PC-3 (cell line): ENCODE measurements at regions not wholly inside any gene's neighbourhood (a gene's known extent, or its start where the extent isn't known, plus 50 kb on each side); places are given as distances from the start of the nearest gene placed in this dataset.

Source experiments
- ATAC-seq: fragments of 200-7000 bp; cut with Tn5 transposase; 2 replicates; pipeline ENCODE4 v1.9.1; 2020; ENCODE audit warnings: mild to moderate bottlenecking, moderate library complexity
- BruUV-seq: library from RNA; stranded (reverse); fragments of 400-500 nt; replicated peaks from 2 replicates; lab custom pipeline; 2021; lab: Mats Ljungman, UMichigan
- CTCF ChIA-PET: fragments of 300-600 bp; sonication (Branson Sonifier 250); formaldehyde crosslinking; loops from one replicate; lab custom pipeline; 2022; ENCODE audit warnings: antibody characterized with exemption; lab: Charles Lee
- POLR2A ChIA-PET: fragments of 300-600 bp; sonication (Branson Sonifier 250); formaldehyde crosslinking; loops from one replicate; lab custom pipeline; 2022; ENCODE audit warnings: antibody characterized with exemption; ENCODE audit not compliant: unreplicated experiment; lab: Charles Lee
- DNase-seq: peaks from one replicate; pipeline ENCODE4 v3.0.0-alpha.2; 2015
- H2AFZ ChIP-seq: fragments of 300-600 bp; sonication (generic); 2 replicates; pipeline ENCODE4 v1.6.0; 2016; ENCODE audit warnings: antibody characterized with exemption, low read length
- H3F3A ChIP-seq: fragments of 300-600 bp; sonication (generic); one replicate; pipeline ENCODE4 v1.6.0; 2017; ENCODE audit warnings: antibody characterized with exemption, low read length, control low read depth, mild to moderate bottlenecking; ENCODE audit not compliant: unreplicated experiment
- H3K27ac ChIP-seq: fragments of 300-600 bp; sonication (generic); 2 replicates; pipeline ENCODE4 v1.5.1; 2016; ENCODE audit warnings: mild to moderate bottlenecking, low read length
- H3K27me3 ChIP-seq: fragments of 300-600 bp; sonication (generic); 2 replicates; pipeline ENCODE4 v1.6.1; 2016; ENCODE audit warnings: low read length, mixed read lengths
- H3K36me3 ChIP-seq: fragments of 300-600 bp; sonication (generic); 2 replicates; pipeline ENCODE4 v1.6.1; 2016; ENCODE audit warnings: low read depth, mixed run types, low read length, mixed read lengths
- H3K4me1 ChIP-seq: fragments of 300-600 bp; sonication (generic); 2 replicates; pipeline ENCODE4 v1.5.1; 2016; ENCODE audit warnings: low read length; ENCODE audit not compliant: insufficient read depth
- H3K4me2 ChIP-seq: fragments of 300-600 bp; sonication (generic); 2 replicates; pipeline ENCODE4 v1.6.0; 2016; ENCODE audit warnings: low read length
- H3K4me3 ChIP-seq: fragments of 300-600 bp; sonication (generic); 2 replicates; pipeline ENCODE4 v1.5.1; 2016; ENCODE audit warnings: mild to moderate bottlenecking, low read length, mixed read lengths
- H3K79me2 ChIP-seq: fragments of 300-600 bp; sonication (generic); 2 replicates; pipeline ENCODE4 v1.6.1; 2017; ENCODE audit warnings: low read length, mixed read lengths
- H3K9ac ChIP-seq: fragments of 300-600 bp; sonication (generic); 2 replicates; pipeline ENCODE4 v1.6.0; 2016; ENCODE audit warnings: mild to moderate bottlenecking, low read length
- H3K9me2 ChIP-seq: fragments of 300-600 bp; sonication (generic); replicated peaks from 2 replicates; pipeline ENCODE4 v1.6.1; 2016; ENCODE audit warnings: mixed run types, low read length, mixed read lengths
- H3K9me3 ChIP-seq: fragments of 300-600 bp; sonication (generic); 2 replicates; pipeline ENCODE4 v1.6.1; 2016; ENCODE audit warnings: low read length, mixed read lengths
- H4K20me1 ChIP-seq: fragments of 300-600 bp; sonication (generic); 2 replicates; pipeline ENCODE4 v1.6.1; 2016; ENCODE audit warnings: low read length, mixed read lengths
- EZH2 ChIP-seq: fragments of 300-600 bp; sonication (generic); IDR thresholded peaks from one replicate; pipeline ENCODE4 v1.6.1; 2017; ENCODE audit warnings: antibody characterized with exemption, mild to moderate bottlenecking, low read length; ENCODE audit not compliant: unreplicated experiment
- EZH2phosphoT487 ChIP-seq: fragments of 300-600 bp; sonication (generic); IDR thresholded peaks from 2 replicates; pipeline ENCODE4 v1.6.1; 2018; ENCODE audit warnings: mild to moderate bottlenecking, antibody characterized with exemption, low read length, borderline replicate concordance
- intact Hi-C: fragments of 100-400 bp; cut with micrococcal nuclease; formaldehyde crosslinking; loops from 2 replicates; pipeline ENCODE4 v1.9.0; 2023
- TF ChIP-seq, protein P1 (sequence below): fragments of 300-600 bp; sonication (generic); conservative IDR thresholded peaks from 2 replicates; pipeline ENCODE4 v1.5.1; 2017; ENCODE audit warnings: antibody characterized with exemption, low read depth, mild to moderate bottlenecking, low read length

DNA sequence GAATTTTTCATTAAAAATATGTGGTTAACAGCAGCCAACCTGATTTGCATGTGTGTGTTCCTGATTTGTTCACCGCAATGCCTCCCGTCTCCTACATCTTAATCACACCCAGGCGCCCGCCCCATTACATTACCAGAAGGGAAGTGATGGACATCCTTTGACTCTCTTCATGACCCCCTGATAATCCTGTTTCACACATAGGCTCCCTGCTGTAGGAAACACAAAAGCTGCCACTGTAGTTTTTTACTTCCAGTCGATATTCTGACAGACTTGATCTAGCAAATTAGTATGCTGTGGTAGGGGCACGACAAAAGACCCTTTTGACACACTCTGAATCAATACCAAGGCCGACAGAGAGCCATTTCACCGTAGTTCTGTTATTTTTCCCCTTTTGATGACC, 287.8 kb upstream of the ISL1 start:
- DNase-seq (no peak), ATAC-seq (no peak)
- Histone ChIP-seq H3K4me3 (no peak overlapping the region), H3K9me2 (no peaks in the 10 kb centered on the region), H3K4me2 (no peak overlapping the region), H3K27me3 (no peaks in the 10 kb centered on the region), H3K79me2 (no peaks in the 10 kb centered on the region), H3K9me3 (no peaks in the 10 kb centered on the region), H3F3A (no peaks in the 10 kb centered on the region), H3K27ac (no peak overlapping the region), H3K36me3 (no peaks in the 10 kb centered on the region), H3K4me1 (no peaks in the 10 kb centered on the region), H4K20me1 (no peaks in the 10 kb centered on the region), H3K9ac (no peak overlapping the region), H2AFZ (no peak overlapping the region)
- CTCF ChIA-PET: no interaction called here
- POLR2A ChIA-PET: no interaction called here
- no TSS peak for BruUV-seq
- TF ChIP-seq, protein P1, sequence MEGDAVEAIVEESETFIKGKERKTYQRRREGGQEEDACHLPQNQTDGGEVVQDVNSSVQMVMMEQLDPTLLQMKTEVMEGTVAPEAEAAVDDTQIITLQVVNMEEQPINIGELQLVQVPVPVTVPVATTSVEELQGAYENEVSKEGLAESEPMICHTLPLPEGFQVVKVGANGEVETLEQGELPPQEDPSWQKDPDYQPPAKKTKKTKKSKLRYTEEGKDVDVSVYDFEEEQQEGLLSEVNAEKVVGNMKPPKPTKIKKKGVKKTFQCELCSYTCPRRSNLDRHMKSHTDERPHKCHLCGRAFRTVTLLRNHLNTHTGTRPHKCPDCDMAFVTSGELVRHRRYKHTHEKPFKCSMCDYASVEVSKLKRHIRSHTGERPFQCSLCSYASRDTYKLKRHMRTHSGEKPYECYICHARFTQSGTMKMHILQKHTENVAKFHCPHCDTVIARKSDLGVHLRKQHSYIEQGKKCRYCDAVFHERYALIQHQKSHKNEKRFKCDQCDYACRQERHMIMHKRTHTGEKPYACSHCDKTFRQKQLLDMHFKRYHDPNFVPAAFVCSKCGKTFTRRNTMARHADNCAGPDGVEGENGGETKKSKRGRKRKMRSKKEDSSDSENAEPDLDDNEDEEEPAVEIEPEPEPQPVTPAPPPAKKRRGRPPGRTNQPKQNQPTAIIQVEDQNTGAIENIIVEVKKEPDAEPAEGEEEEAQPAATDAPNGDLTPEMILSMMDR: no peak
- no peak for TF ChIP-seq EZH2phosphoT487
- no peak for TF ChIP-seq EZH2
- intact Hi-C loops: no loop called here

DNA sequence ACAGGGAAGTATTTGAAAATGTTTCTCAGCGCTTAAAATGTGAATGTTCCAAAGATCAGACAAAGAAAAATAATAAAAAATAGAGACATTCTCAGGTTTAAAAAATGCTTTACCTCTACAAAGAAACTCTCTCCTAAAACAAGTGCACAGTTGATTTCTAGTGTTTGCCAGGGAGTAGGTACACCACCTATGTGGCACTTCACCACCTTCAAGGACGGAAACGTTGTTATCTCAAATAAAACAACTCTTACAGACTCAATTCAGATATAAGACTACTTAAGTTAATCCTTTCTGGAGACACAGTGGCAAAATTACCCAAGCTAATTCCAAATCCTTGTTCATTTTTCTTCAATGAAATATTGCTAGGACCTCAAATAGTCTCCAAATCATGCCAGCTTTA, 286.4 kb upstream of the ISL1 start:
- Histone ChIP-seq H3K9ac (no peak overlapping the region), H3K9me3 (no peaks in the 10 kb centered on the region), H3K4me1 (no peaks in the 10 kb centered on the region), H2AFZ (no peak overlapping the region), H4K20me1 (no peaks in the 10 kb centered on the region), H3K4me2 (no peak overlapping the region), H3K27me3 (no peaks in the 10 kb centered on the region), H3K27ac (no peak overlapping the region), H3K9me2 (no peaks in the 10 kb centered on the region), H3K36me3 (no peaks in the 10 kb centered on the region), H3F3A (no peaks in the 10 kb centered on the region), H3K79me2 (no peaks in the 10 kb centered on the region), H3K4me3 (no peak overlapping the region)
- BruUV-seq: no TSS peak
- no peak for DNase-seq
- CTCF ChIA-PET: no interaction called here
- TF ChIP-seq EZH2phosphoT487 (no peak), EZH2 (no peak)
- TF ChIP-seq, protein P1: no peak
- ATAC-seq: no peak
- POLR2A ChIA-PET: no interaction called here
- intact Hi-C loops: no loop called here

DNA sequence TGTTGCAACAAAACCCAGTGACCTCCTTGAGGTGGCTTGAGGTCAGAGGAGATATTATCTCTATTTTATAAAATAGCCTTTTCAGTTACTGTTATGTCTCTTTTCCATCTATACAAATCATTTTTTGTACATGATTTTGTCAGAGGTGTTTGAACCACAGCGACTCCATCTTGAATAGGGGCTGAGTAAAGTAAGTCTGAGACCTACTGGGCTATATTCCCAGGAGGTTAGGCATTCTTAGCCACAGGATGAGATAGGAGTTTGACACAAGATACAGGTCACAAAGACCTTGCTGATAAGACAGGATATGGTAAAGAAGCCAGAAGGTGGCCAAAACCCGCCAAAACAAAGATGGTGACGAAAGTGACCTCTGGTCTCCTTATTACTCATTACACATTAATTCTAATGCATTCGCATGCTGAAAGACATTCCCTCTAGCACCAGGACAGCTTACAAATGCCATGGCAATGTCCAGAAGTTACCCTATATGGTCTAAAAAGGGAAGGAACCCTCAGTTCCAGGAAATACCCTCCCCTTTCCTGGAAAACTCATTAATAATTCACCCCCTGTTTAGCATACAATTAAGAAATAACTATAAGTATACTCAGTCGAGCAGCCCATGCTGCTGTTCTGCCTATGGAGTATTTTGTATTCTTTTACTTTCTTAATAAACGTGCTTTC, 283.9 kb upstream of the ISL1 start:
- Histone ChIP-seq H3K79me2 (no peaks in the 10 kb centered on the region), H4K20me1 (no peaks in the 10 kb centered on the region), H3K27ac (no peak overlapping the region), H3K9me3 (no peaks in the 10 kb centered on the region), H3F3A (no peaks in the 10 kb centered on the region), H2AFZ (no peak overlapping the region), H3K27me3 (no peaks in the 10 kb centered on the region), H3K9ac (no peak overlapping the region), H3K9me2 (no peaks in the 10 kb centered on the region), H3K4me1 (no peaks in the 10 kb centered on the region), H3K4me2 (no peak overlapping the region), H3K4me3 (no peak overlapping the region), H3K36me3 (no peaks in the 10 kb centered on the region)
- ChIA-PET CTCF (no interaction called here), POLR2A (no interaction called here)
- intact Hi-C loops: no loop called here
- DNase-seq: no peak
- TF ChIP-seq EZH2phosphoT487 (no peak), EZH2 (no peak)
- TF ChIP-seq, protein P1: no peak
- BruUV-seq: no TSS peak
- no peak for ATAC-seq
